GM21723 (cell line): ENCODE measurements at regions not wholly inside any gene's neighbourhood (a gene's known extent, or its start where the extent isn't known, plus 50 kb on each side); places are given as distances from the start of the nearest gene placed in this dataset.

Source experiments
- ATAC-seq: cut with Tn5 transposase; IDR thresholded peaks from one replicate; pipeline ENCODE4 v1.9.1; 2021; ENCODE audit warnings: mild to moderate bottlenecking, moderate library complexity; ENCODE audit not compliant: unreplicated experiment

GRCh38 chr4:167290678-167291077, 56.4 kb upstream of the SPOCK3 start:
- no peak for ATAC-seq

GRCh38 chr4:167308876-167309275, 74.6 kb upstream of the SPOCK3 start:
- no peak for ATAC-seq

GRCh38 chr4:167321299-167321698, 87.0 kb upstream of the SPOCK3 start:
- ATAC-seq: no peak

- ATAC-seq: no peak
These were observed 105.5 kb upstream of the SPOCK3 start for GRCh38 chr4:167339781-167340180.

- ATAC-seq: no peak
These were observed 125.4 kb upstream of the SPOCK3 start for GRCh38 chr4:167359711-167360110.

GRCh38 chr4:167379076-167379835, 145.0 kb upstream of the SPOCK3 start:
- no peak for ATAC-seq

- no peak for ATAC-seq
These were observed 146.7 kb upstream of the SPOCK3 start for GRCh38 chr4:167380964-167381363.

GRCh38 chr4:167383291-167383690, 149.0 kb upstream of the SPOCK3 start:
- ATAC-seq: no peak

GRCh38 chr4:167397586-167397985, 163.3 kb upstream of the SPOCK3 start:
- no peak for ATAC-seq

- ATAC-seq: no peak
These were observed 164.9 kb upstream of the SPOCK3 start for GRCh38 chr4:167399201-167399600.

- ATAC-seq: no peak
These were observed 171.9 kb upstream of the SPOCK3 start for GRCh38 chr4:167406181-167406580.

- no peak for ATAC-seq
These were observed 181.2 kb upstream of the SPOCK3 start for GRCh38 chr4:167415461-167415860.

- ATAC-seq: no peak
These were observed 185.3 kb upstream of the SPOCK3 start for GRCh38 chr4:167419468-167420140.

- no peak for ATAC-seq
These were observed 186.9 kb upstream of the SPOCK3 start for GRCh38 chr4:167421201-167421600.

- ATAC-seq: no peak
These were observed 190.3 kb upstream of the SPOCK3 start for GRCh38 chr4:167424341-167425256.

GRCh38 chr4:167428156-167428555, 193.9 kb upstream of the SPOCK3 start:
- ATAC-seq: no peak

GRCh38 chr4:167431371-167431770, 197.1 kb upstream of the SPOCK3 start:
- no peak for ATAC-seq

GRCh38 chr4:167435786-167436185, 201.5 kb upstream of the SPOCK3 start:
- ATAC-seq: no peak

GRCh38 chr4:167443841-167444240, 209.5 kb upstream of the SPOCK3 start:
- no peak for ATAC-seq

- no peak for ATAC-seq
These were observed 218.7 kb upstream of the SPOCK3 start for GRCh38 chr4:167452922-167453430.

- ATAC-seq: no peak
These were observed 222.3 kb upstream of the SPOCK3 start for GRCh38 chr4:167456619-167457018.
